ENCODE measurements at regions not wholly inside any gene's neighbourhood (a gene's known extent, or its start where the extent isn't known, plus 50 kb on each side); places are given as distances from the start of the nearest gene placed in this dataset.

GRCh38 chr16:49926941-49927340 lies 71.0 kb upstream of the ZNF423 start:
- in situ Hi-C loops (cut with HindIII; ENCODE audit: low pct_unique_long_range_greater_than_20kb, low sequenced_read_pairs) (no loop called here), intact Hi-C loops (cut with micrococcal nuclease; ENCODE audit: unreplicated experiment) (no loop called here)
- POLR2A ChIA-PET, result no interaction called here
- no peak for TF ChIP-seq POLR2AphosphoS5 (IDR thresholded peaks at IDR 0.05; ENCODE audit: low read depth, low read length)
- TF ChIP-seq CTCF (IDR thresholded peaks at IDR 0.05), result no peak
- no peak for TF ChIP-seq REST (IDR thresholded peaks at IDR 0.05; ENCODE audit: insufficient read depth in 1 of 2, low read depth in 2 of 2, low read length in 1 of 2)
- no peak for TF ChIP-seq TCF7L2 (IDR thresholded peaks at IDR 0.05; ENCODE audit: low read depth, low read length)
- no peak for TF ChIP-seq SIN3A (IDR thresholded peaks at IDR 0.05; ENCODE audit: borderline replicate concordance, insufficient read depth, low read depth, low read length)
- CTCF ChIA-PET, result no interaction called here
- H3K36me3 ChIP-seq (ENCODE audit: control insufficient read depth, insufficient read depth, low read length), result no peaks in the 10 kb centered on the region
- H3K4me1 ChIP-seq (ENCODE audit: control insufficient read depth, insufficient read depth, low read length), result no peaks in the 10 kb centered on the region
- ATAC-seq, result no peak
- no peak overlapping the region for H3K27ac ChIP-seq (ENCODE audit: low read length)
- DNase-seq (ENCODE audit: low read depth, low spot score), result no peak
- H3K9me3 ChIP-seq (ENCODE audit: control insufficient read depth, insufficient read depth, low read depth, low read length), result no peaks in the 10 kb centered on the region
- no TSS peak for BruUV-seq (replicated peaks)
- no peaks in the 10 kb centered on the region for H3K27me3 ChIP-seq (ENCODE audit: control insufficient read depth, insufficient read depth, low read length)
- no peak overlapping the region for H3K4me3 ChIP-seq (ENCODE audit: low read depth in 2 of 2, low read length in 2 of 2)

GRCh38 chr16:49928176-49929041 lies 72.5 kb upstream of the ZNF423 start:
- Histone ChIP-seq H3K27ac (ENCODE audit: low read length) (no peak overlapping the region), H3K36me3 (ENCODE audit: control insufficient read depth, insufficient read depth, low read length) (no peaks in the 10 kb centered on the region), H3K9me3 (ENCODE audit: control insufficient read depth, insufficient read depth, low read depth, low read length) (no peaks in the 10 kb centered on the region), H3K4me3 (ENCODE audit: low read depth in 2 of 2, low read length in 2 of 2) (no peak overlapping the region), H3K4me1 (ENCODE audit: control insufficient read depth, insufficient read depth, low read length) (no peaks in the 10 kb centered on the region), H3K27me3 (ENCODE audit: control insufficient read depth, insufficient read depth, low read length) (no peaks in the 10 kb centered on the region)
- BruUV-seq (replicated peaks), result no TSS peak
- ChIA-PET CTCF (no interaction called here), POLR2A (no interaction called here)
- intact Hi-C loops (cut with micrococcal nuclease; ENCODE audit: unreplicated experiment) (no loop called here), in situ Hi-C loops (cut with HindIII; ENCODE audit: low pct_unique_long_range_greater_than_20kb, low sequenced_read_pairs) (no loop called here)
- TF ChIP-seq REST (IDR thresholded peaks at IDR 0.05; ENCODE audit: insufficient read depth in 1 of 2, low read depth in 2 of 2, low read length in 1 of 2) (no peak), CTCF (IDR thresholded peaks at IDR 0.05) (no peak), POLR2AphosphoS5 (IDR thresholded peaks at IDR 0.05; ENCODE audit: low read depth, low read length) (no peak), TCF7L2 (IDR thresholded peaks at IDR 0.05; ENCODE audit: low read depth, low read length) (no peak), SIN3A (IDR thresholded peaks at IDR 0.05; ENCODE audit: borderline replicate concordance, insufficient read depth, low read depth, low read length) (no peak)
- no peak for DNase-seq (ENCODE audit: low read depth, low spot score)
- ATAC-seq, result no peak
